ENCODE measurements at regions not wholly inside any gene's neighbourhood (a gene's known extent, or its start where the extent isn't known, plus 50 kb on each side); places are given as distances from the start of the nearest gene placed in this dataset.
"Not testable (repeated sequence)": the region's sequence is repeated elsewhere in the genome, so short reads cannot be mapped to it uniquely, and the experiment has no call there.

- no peak overlapping the region for H3K4me3 ChIP-seq (ENCODE audit: low read length)
- DNase-seq (ENCODE audit: low read depth): no peak
- no peak for TF ChIP-seq CTCF (conservative IDR thresholded peaks at IDR 0.05; ENCODE audit: low read length)
These were observed 199.4 kb upstream of the ZNF217 start for GRCh38 chr20:53792946-53793536.

- no peak overlapping the region for H3K4me3 ChIP-seq (ENCODE audit: low read length)
- no peak for TF ChIP-seq CTCF (conservative IDR thresholded peaks at IDR 0.05; ENCODE audit: low read length)
- no peak for DNase-seq (ENCODE audit: low read depth)
These were observed 196.5 kb upstream of the ZNF217 start for GRCh38 chr20:53789989-53790675.

- no peak overlapping the region for H3K4me3 ChIP-seq (ENCODE audit: low read length)
- no peak for DNase-seq (ENCODE audit: low read depth)
- TF ChIP-seq CTCF (conservative IDR thresholded peaks at IDR 0.05; ENCODE audit: low read length): no peak
These were observed 194.8 kb upstream of the ZNF217 start for GRCh38 chr20:53788253-53789022.

GRCh38 chr20:53787491-53787931 is 193.9 kb upstream of the ZNF217 start:
- DNase-seq (ENCODE audit: low read depth); H3K4me3 ChIP-seq (ENCODE audit: low read length): not testable (repeated sequence)

- H3K4me3 ChIP-seq (ENCODE audit: low read length): no peak overlapping the region
- DNase-seq (ENCODE audit: low read depth): no peak
- TF ChIP-seq CTCF (conservative IDR thresholded peaks at IDR 0.05; ENCODE audit: low read length): no peak
These were observed 193.0 kb upstream of the ZNF217 start for GRCh38 chr20:53786445-53787267.

GRCh38 chr20:53786071-53786444 is 192.4 kb upstream of the ZNF217 start:
- no peak for TF ChIP-seq CTCF (conservative IDR thresholded peaks at IDR 0.05; ENCODE audit: low read length)
- H3K4me3 ChIP-seq (ENCODE audit: low read length): no peak overlapping the region
- DNase-seq (ENCODE audit: low read depth): no peak

GRCh38 chr20:53785320-53785719 is 191.7 kb upstream of the ZNF217 start:
- no peak for TF ChIP-seq CTCF (conservative IDR thresholded peaks at IDR 0.05; ENCODE audit: low read length)
- no peak overlapping the region for H3K4me3 ChIP-seq (ENCODE audit: low read length)
- DNase-seq (ENCODE audit: low read depth): no peak
